ENCODE measurements at regions not wholly inside any gene's neighbourhood (a gene's known extent, or its start where the extent isn't known, plus 50 kb on each side); places are given as distances from the start of the nearest gene placed in this dataset.
A peak's percentile ranks its signal among the peaks of the same experiment; 100 is the strongest.
"Not testable (repeated sequence)": the region's sequence is repeated elsewhere in the genome, so short reads cannot be mapped to it uniquely, and the experiment has no call there.

DNA sequence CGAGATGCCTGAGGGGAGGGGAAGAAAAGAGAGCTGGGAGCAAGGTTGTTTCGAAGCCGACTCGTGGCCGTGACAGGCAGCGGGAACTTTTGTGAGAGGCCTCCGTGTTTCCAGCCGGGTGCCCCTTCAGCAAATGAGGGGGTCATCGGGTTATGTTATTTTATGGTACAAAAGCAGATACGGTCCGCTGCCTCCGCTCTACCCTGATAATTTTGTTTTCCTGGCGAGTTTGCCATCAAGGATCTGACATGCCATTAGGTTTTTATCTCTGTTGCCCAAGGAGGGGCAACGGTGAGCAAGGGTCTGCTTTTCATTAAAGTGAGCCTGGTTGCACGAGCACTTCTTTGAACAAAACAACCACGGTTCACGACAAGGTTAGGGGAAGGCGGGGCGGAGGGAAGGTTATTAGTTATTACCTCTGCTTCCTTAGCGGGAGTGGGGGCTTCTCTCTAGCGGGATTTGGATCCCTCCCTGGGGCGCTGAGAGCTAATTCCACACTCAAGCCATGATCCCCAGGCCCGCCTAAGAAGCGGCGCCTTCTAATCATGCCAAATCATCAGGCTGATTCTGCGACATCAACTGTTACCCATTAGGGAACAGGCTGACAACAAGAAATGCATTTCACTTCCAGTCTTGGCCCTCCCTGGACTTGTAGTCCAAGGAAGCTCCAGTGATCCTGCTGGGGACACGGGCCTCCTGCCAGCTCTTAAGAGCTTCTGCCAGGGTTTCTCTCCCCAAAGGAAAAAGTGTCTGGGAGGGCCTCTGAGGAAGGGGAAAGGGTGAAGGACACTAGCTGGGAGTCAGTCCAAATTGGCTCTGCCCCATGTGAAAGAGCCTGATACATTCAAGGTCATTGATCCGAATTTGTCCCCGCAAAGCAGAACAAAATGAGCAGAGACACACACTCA, 617.7 kb downstream of the MID1IP1 start:
- DNase-seq, result no peak

DNA sequence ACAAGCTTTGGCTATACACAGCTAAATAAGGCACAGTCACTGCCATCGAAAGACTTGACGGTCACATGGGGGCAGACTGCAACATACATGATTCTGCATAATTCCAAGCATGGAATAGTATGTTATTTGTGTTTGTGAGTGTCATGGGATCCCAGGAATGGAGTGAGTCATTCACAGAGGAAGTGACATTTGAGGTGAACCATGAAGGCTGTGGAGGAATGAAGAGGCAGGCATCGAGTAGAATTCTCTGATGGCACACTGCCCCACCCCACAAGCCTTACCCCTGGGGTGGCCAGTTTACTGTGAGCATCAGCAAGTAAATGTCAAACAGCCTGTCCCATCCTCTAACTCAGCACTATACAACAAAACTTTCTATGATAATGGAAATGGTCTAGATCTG, 619.7 kb downstream of the MID1IP1 start:
- no peak for DNase-seq

DNA sequence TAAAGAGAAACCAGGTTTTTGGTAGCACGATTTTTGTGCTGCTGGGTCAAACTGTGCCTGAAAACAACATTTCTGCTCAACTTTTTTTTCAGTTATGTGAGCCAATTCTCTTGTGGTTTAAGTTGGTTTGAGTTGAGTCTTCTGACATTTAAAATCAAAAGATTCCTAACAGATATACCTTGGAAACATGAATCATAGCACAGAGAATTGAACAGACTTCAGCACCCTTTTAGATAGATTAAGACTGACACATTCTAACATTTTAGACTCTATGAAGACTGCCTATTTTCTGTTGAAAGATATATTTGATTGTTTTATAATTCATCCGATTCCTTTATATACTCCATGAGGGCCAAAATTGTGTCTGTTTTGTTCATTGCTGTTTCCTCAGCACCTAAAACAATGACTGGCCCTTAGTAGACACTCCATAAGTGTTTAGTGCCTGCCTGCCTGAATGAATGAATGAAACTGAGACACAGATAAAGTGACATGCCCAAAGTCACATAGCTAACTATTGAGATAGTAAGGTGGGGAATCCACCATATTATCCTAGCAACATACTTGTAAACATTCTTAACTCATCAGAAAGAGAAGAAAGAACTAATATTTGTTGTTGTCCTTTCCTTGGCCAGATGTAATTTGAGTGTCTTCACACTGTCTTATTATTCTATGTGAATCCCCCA, 624.0 kb downstream of the MID1IP1 start:
- no peak for DNase-seq

DNA sequence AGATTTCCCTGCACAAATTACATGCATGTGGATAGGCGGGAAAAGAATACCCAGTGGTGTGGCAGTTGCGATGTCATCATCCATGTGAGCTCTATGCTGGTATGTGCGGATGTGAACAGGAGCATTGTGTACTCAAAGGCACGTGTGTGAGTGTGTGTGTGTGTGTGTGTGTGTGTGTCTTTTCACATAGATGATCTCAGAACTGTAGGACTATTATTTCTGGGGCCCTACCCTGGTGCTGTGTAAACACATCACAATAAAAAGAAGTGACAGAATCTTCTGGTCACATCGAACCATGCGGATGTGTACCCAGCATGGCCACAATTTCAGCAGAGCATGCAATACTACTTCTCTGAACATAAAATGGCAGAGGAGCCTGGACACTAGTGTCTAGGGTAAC, 624.8 kb downstream of the MID1IP1 start:
- DNase-seq, result no peak

DNA sequence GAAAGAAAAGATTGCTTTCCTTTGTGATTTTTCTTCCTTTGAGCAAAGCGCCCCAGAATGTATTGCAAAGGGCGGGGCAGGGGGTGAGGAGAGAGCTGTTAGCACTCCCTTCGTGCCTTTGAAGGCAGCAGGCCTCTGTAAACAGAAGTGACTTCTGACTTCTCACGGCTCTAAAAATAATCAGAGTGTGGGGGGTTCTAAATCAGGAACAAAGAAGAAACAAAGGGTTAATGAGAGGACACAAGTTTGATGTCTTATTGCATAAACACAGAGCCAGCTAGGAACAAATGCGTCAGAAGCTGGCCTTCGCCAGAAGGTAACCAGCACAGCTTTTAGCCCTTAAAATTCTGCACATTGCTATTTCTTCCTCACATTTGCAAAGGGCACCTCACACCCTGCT, 626.2 kb downstream of the MID1IP1 start:
- DNase-seq, result peak; percentile 31

DNA sequence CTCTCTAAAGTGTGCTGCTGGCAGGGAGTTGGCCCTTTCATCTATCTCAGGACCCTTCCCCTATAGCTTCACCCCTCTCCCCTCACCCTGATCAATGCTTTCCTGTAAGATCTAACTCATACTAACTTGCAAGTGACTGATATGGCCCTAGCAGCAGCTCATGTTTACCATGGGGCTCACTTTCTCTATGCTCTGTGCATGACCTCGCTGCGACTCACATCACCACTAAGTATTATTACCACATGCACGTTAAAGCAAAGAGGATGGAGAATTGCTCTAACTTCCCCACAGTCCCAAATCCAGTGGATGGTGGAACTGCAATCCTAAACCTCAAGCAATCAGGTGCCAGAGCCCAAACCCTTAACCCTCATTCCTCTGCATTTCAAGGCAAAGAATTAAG, 626.6 kb downstream of the MID1IP1 start:
- peak; percentile 62 for DNase-seq

DNA sequence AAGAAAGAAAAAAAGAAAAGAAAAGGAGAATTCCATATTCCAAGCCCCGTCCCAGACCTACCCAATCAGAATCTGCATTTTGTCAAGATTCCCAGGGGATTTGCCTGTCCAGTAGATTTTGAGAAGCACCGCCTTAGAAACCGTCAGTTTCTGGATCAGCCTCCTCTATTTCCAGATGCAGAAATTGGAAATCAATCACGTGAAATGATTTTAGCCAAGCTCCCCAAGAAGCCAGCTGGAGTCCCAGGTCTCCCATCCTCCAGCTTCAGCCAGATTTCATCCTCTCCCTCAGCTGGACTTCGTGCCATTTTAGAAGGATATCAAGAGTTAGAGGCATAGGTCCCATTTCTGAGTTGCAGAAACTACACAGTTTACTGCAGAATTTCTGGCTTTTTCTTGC, 629.3 kb downstream of the MID1IP1 start:
- DNase-seq, result no peak

DNA sequence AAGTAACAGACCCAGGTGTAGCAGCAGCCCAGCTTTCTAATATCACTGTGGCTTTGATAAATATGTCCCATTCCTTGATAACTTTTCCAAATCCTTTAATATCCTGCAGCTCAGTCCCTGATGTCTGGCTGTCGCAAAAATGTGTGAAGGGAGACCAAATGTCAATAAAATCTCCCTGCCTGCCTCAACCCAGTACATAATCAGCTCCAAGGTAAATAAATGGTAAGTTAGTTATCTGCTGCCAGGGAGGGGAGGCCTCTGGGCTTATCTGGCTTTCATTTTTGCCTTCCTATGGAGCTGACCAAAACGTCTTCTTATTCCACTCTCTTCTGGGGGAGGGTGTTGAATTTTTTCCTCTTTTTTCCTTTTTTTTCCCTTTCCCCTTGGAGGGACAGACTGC, 630.6 kb downstream of the MID1IP1 start:
- DNase-seq, result no peak

DNA sequence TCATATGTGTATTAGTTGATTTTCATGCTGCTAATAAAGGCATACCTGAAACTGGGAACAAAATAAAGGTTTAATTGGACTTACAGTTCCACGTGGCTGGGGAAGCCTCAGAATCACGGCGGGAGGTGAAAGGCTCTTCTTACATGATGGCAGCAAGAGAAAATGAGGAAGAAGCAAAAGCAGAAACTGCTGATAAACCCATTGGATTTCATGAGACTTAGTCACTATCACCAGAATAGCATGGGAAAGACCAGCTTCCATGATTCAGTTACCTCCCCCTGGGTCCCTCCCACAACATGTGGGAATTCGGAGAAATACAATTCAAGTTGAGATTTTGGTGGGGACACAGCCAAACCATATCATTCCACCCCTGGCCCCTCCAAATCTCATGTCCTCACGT, 633.4 kb downstream of the MID1IP1 start:
- DNase-seq, result not testable (repeated sequence)

DNA sequence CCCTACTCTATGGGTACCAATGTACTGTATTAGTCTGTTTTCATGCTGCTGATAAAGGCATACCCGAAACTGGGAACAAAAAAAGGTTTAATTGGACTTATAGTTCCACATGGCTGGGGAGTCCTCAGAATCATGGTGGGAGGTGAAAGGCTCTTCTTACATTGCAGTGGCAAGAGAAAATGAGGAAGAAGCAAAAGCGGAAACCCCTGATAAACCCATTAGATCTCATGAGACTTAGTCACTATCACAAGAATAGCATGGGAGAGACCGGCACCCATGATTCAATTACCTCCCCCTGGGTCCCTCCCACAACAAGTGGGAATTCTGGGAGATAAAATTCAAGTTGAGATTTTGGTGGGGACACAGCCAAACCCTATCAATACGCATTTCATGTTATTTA, 635.3 kb downstream of the MID1IP1 start:
- not testable (repeated sequence) for DNase-seq

DNA sequence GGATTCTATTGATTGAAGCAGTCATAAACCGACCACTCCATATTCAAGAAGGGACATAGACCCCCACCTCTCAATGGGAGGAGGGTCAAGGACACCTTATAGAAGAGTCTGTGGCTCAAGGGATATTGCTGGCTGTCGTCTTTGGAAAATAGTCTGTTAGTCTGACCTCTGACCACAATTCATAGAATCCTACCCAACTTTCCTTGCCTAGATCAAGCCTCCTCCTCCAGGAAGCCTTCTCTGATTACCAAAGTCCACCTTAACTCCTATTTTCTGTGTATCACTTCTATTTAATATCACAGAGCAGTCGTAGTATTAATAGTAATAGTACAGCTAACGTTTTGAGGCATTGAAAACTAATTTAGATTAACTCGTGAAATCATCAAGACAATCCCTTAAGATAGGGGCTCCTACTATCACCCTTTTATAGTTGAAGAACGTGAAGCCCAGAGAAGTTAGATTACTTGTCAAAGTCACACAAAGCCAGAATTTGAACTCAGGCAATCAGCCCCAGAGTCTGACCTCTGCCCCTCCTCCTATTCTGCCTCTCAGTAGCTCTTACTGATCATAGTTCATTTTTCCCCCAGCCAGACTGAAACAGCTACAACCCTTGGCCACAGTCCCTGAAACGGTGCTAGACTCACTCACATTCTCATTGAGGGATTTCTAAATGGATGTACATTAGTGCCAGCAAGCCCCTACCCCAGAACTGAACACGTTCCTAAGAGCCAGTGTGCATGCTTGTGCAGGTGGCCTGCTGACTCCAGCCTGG, 636.6 kb downstream of the MID1IP1 start:
- DNase-seq, result no peak

DNA sequence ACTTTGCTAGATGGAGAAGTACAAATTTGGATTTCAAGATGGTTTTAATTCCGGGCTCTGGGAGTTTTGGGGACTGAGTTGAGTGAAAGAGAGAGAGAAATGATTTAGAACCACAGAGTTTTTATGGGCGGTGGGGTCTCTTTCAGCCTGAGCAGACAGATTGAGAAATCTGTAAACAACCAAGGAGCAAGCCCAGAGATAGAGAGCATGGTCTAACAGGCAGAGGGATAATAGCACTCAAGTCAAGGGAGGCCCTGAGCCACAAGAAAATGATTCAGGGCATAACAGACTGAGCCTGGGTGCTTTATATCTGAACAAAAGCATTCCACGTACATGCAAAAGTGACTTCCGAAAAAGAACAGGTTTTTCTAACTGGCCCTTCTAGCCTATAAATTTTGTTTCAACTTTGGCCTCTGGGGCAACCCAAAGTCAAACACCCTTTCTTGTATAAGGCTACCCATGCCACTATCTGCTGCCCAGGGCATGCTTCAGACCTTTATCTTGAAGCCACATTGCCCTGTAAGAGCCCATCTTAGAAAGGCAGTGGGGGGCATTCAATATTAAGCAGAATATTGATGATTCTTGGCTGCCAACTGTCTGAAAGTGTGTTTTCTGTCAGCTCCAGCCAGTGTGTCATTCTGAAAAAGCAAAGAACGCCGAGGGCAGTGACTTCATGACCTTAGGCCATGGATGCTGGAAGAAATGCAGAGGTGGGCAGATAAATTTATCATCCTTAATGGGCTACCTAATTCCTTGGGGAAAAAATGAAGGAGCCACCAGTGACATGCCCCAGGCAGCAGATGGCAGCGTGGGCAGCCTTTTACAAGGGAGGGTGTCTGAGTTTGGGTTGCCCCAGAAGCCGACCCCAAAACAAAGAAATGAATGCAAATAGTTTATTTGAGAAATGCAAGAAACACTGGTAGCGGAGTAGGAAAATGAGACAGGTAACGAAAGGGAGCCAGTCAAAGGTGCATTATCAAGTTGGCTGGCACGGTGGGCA, 637.6 kb downstream of the MID1IP1 start:
- DNase-seq, result no peak

DNA sequence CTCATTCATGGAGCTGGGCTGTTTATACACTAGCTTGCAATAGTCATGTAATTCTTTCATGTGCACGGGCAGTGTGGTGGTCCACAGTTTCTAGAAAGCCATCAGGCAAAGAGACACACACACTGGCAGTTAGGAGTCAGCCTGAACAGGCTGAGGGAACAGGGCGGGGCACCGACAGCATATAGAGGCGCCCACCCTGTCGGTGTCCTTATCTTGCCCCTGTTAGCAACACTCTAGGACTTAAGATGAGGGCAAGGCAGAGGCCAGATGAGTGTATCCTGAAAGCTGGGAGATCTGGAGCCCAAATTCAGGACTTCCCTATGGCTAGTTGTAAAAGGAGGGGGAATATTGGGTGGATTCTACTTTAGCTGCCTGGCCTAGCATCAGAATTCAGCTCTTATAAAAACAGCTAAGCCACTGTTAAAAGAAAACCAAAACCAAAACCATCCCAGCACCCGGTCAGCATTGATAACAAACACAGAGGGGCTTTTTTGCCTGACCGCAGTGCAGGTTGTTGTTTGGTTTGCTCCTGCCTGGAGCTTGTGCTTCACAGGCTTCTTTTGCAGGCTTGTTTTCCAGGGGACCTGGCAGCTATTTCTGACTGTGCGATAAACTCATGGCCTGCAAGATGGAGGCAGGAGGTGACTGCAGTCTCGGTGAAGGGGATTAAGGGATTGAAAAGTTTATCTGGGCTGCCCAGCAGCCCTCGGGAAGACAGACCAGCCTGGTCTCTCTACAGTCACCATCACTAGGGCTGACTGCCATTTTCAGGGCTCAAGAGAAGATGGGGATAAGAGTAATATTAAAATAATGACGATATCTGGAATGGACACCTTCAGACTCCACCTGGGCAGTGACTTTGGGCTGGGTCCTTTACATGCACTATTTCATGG, 638.9 kb downstream of the MID1IP1 start:
- peak; percentile 43 for DNase-seq

DNA sequence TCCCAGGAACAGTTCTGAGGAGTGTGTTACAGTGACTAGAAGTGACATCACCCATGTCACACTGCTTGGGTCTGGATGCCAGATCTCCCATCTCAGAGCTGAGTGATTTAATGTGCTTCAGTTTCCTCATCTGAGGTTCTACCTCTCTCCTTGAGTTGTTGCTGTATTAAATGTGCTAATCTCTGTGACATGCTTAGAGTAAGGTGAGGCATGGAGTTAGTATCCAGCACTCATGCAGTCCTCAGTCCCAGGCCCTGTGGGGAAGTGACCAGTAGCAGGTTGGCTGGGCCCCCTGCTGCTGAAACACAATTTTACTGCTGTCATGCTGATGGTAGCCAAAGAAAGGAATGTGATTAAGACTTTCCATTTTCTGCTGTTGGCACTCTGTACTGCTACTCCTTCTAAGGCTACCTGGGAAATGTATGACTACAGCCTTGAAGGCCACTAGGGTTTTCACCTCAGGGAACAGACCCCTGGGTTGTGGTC, 639.6 kb downstream of the MID1IP1 start:
- no peak for DNase-seq

DNA sequence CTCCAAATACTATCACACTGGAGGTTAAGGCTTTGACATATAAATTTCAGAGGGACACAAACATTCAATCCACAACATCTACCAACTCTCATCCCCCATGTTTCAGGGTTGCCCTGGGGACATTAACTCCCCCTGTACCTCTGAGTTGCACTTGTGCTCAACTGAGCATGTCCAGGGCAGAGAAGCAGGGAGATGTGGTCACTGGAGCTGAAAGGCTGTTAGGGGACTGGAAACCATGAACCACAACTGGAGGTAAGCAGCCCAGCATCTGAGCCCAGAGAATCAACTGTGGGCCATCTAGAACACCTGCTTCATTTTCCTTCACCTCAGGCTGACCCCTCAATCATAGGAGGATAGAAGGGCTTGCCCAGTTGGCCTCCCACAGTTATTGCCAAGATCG, 641.1 kb downstream of the MID1IP1 start:
- no peak for DNase-seq

DNA sequence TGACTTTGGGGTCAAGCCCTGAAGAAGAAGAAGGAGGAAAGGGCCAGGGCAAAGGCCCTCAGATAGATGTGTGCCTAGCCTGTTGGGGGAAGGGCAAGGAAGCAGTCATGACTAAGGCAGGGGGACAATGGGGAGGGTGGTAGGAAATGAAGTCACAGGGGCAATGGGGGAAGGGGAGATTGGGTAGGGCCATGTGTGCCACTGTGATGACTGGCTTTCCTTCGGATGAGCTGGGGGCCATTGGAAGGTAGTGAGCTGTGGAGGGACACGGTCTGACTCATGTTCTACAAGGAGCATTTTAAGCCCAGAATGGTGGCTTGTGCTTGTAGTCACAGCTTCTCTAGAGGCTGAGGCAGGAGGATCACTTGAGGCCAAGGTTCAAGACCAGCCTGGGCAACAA, 642.0 kb downstream of the MID1IP1 start:
- DNase-seq, result no peak

DNA sequence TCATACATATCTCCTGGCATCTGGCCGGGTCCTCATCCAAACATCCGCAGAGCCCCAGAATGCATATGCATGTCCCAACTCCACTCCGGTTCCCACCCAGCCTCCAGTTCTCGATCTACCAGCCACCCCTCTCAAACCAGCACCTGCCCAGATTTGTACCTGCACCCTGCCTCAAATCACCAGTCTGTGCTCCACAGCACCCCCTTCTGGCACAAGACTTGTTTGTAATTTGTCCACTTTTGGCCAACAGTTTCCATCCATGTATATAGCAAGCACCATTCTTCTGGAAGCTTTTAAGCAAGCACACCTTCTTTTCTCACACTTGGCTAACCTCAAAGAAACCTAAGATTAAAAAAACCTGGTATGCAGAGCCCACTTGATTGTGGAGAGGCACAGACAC, 644.1 kb downstream of the MID1IP1 start:
- DNase-seq, result peak; percentile 77

DNA sequence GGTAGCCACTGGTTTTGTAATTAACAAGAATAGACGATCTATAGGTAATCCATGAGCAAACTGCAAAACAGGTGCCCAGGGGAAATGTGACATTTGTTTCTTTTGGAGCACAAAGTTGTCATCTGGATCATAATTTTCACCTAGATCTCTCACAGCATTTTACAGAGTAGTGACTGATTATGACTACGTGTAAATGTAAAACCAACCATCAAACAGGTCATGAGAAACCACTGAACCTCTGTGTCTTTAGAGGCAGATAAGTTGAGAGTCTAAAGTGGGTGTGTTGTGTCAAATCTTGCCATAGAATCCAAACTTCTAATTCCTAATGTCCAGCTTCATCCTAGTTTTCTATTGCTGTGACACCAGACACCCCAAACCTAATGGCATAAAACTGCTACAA, 648.1 kb downstream of the MID1IP1 start:
- no peak for DNase-seq

DNA sequence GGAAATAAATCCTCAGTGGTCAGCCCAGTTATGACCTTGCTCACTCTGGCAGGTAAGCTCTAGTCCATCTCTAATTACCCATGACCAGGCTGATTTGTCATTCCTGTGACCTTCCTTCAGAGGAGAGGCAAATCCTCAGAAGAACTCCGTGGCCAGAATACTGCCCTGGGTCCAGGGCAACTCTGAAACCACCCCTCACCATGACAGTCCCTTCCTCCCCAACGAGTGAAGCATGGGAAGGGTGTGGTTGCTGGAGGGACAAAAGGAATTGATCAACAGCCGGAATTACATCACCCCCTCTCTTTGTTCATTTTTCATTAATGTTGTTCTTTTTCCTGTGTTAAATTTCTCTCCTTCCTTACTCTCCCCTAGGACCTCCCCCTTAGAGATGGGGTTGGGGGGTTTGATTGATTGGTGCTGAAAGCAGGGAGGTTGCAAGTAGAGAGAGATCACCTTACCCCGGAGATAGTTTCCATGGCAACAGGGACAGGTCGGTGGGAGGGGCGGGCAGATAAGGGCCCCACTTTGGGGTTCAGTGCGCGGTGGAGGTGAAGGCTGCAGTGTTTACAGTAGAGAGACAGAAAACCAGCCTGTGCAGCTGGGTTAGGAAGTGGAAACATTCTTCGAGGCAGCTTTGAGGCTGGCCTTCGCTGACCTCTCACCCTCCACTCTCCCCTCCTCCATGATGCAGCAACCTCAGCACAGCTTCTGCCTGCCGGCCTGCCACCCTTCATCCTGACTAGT, 647.4 kb downstream of the BCOR start:
- no peak for DNase-seq

DNA sequence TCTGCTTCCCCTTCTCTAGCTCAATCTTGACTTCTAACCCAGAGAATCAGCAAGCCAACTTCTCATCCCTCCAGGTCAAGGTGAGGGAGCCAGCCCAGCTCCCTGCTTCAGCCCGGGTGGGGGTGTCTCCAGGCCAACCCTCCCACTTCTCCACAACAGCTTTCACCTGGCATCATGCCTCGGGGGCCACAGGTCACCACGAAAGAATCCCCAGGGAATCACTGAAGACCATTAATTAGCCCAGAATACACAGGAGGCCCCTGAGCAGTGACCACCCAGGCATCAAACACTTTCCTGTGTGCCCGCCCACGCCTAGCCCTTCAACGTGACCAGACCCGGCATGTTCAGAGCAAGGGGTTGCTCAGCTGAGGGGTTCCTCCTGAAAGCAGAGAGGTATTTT, 646.7 kb downstream of the BCOR start:
- DNase-seq, result no peak
